Heart left ventricle (tissue), 16 donors: ENCODE measurements at regions not wholly inside any gene's neighbourhood (a gene's known extent, or its start where the extent isn't known, plus 50 kb on each side); places are given as distances from the start of the nearest gene placed in this dataset.

Source experiments
- ATAC-seq, 4 donors: fragments of 200-7000 bp; cut with Tn5 transposase; one replicate each; pipeline ENCODE4 v1.9.1; 2020 to 2022; ENCODE audit warnings: moderate library complexity in 4 of 4, mild to moderate bottlenecking in 3 of 4, moderate number of reproducible peaks in 1 of 4
- DNase-seq, 5 donors: peaks; one replicate each; pipeline ENCODE4 v3.0.0-alpha.2; 2020
- H3K27ac ChIP-seq, 12 donors: fragments of 200-600 bp; sonication (generic) in 4 of 12; one replicate each; pipeline versions ENCODE4 v1.5.0 to v1.8.0; 2016 to 2022; ENCODE audit warnings: mild to moderate bottlenecking in 2 of 12
- H3K27me3 ChIP-seq, 9 donors: fragments of 200-600 bp; sonication (generic) in 2 of 9; one replicate each; pipeline versions ENCODE4 v1.5.1 to v1.8.0; 2016 to 2022; ENCODE audit warnings: mild to moderate bottlenecking in 3 of 9
- H3K36me3 ChIP-seq, 9 donors: fragments of 200-600 bp; sonication (generic) in 2 of 9; one replicate each; pipeline versions ENCODE4 v1.5.0 to v1.8.0; 2018 to 2022; ENCODE audit warnings: mild to moderate bottlenecking in 2 of 9
- H3K4me1 ChIP-seq, 12 donors: fragments of 200-600 bp; sonication (generic) in 4 of 12; one replicate each; pipeline versions ENCODE4 v1.5.0 to v1.8.0; 2016 to 2022; ENCODE audit warnings: mild to moderate bottlenecking in 3 of 12
- H3K4me3 ChIP-seq, 12 donors: fragments of 200-600 bp; sonication (generic) in 4 of 12; one replicate each; pipeline versions ENCODE4 v1.5.0 to v1.8.0; 2017 to 2022; ENCODE audit warnings: mild to moderate bottlenecking in 9 of 12, moderate library complexity in 4 of 12
- H3K9me3 ChIP-seq, 12 donors: fragments of 200-600 bp; sonication (generic) in 4 of 12; one replicate each; pipeline versions ENCODE4 v1.5.0 to v1.8.0; 2016 to 2022; ENCODE audit warnings: mild to moderate bottlenecking in 1 of 12
- POLR2A ChIP-seq, 2 donors: fragments of 450-650 bp; IDR thresholded peaks; one replicate each; pipeline ENCODE4 v1.6.1; 2017; ENCODE audit warnings: antibody characterized with exemption in 2 of 2, mild to moderate bottlenecking in 2 of 2, moderate library complexity in 2 of 2
- WGBS, 4 donors: extraction: QIAGEN DNeasy Blood & Tissue Kit in 2 of 4; methylation state at CpG; one replicate each; pipeline versions ENCODE4 v1.1.5 to v1.1.7; 2013 to 2018; 5-methylcytosine and 5-hydroxymethylcytosine counted together
- intact Hi-C, 10 donors: fragments of 100-400 bp; cut with DNase I; formaldehyde crosslinking; loops; one replicate each; pipeline versions ENCODE4 v1.11.1 to v1.14.2; 2022
- TF ChIP-seq, protein P1 (sequence below), 12 donors: fragments of 200-600 bp; sonication (generic) in 4 of 12; IDR thresholded peaks; one replicate each; pipeline versions ENCODE4 v1.5.0 to v1.8.0; 2018 to 2022; ENCODE audit warnings: antibody characterized with exemption in 12 of 12, mild to moderate bottlenecking in 5 of 12
- donor health status: ischemic (EF 13 %, LVEDD 7.1; RV severe dilation, severe dysfunction).
- donor health status: healthy with polysubstance abuse.
- donor health status: DM: no; HTN: yes; CAD: no.
- donor health status: DM: no; HTN: no; CAD: no.
- donor health status: ischemic (EF 25% LVEDD 6.9; RV normal size, moderate dysfunction).
- donor health status: ischemic (EF 25% LVEDD 5.7; RV mildly dilated, moderate dysfunction).
- donor health status: healthy.
- donor health status: DM: yes; HTN: yes; CAD: no.
- donor health status: ischemic (EF 35%, LVEDD 5.7; RV mildly dilated, moderate dysfunction).
- donor health status: nonischemic (EF 11% LVEDD 7.7; RV severe dilation, severe dysfunction).
- donor health status: DM: yes; HTN: yes; CAD: no.
- donor health status: PGD.
- donor health status: ischemic (EF 29% LVEDD 5.4; RV normal size, mild dysfunction).
- donor health status: nonischemic (EF 23%, LVEDD 6.1; RV moderate dilation, normal function).

DNA sequence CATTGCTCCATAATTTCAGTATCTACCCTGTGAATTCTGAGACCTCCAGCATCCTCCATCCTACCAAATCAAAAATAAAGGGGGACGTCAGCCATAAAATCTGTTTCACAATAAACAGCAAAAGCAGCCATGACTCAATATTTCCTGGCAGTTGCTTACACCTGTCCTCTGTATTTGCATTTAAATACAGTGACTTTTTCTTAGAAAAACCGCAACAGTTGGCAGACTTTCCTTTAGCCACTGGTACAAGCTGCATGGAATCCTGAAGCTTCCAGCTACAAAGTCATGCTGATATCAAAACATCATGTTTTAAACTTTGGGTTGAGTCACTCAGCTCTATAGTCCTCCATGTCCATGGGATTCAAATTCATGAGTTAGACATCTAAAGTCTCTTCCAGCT is 278.0 kb upstream of the KAZN start:
- WGBS, 4 donors, result 62 to 82% (median 69%) methylated on average over 2 of the region's 2 CpGs
- H3K36me3 ChIP-seq, result no peaks in the 10 kb centered on the region
- no peaks in the 10 kb centered on the region for H3K4me1 ChIP-seq
- no peak overlapping the region for H3K27ac ChIP-seq
- no peak overlapping the region for H3K4me3 ChIP-seq
- DNase-seq, result no peak
- H3K27me3 ChIP-seq, result peaks cover 0 to 28% (median 0%) of the 10 kb centered on the region in 9 donors
- peaks cover 0 to 4% (median 0%) of the 10 kb centered on the region in 12 donors for H3K9me3 ChIP-seq
- no peak for ATAC-seq
- intact Hi-C loops, result no loop called here
- TF ChIP-seq, protein P1, sequence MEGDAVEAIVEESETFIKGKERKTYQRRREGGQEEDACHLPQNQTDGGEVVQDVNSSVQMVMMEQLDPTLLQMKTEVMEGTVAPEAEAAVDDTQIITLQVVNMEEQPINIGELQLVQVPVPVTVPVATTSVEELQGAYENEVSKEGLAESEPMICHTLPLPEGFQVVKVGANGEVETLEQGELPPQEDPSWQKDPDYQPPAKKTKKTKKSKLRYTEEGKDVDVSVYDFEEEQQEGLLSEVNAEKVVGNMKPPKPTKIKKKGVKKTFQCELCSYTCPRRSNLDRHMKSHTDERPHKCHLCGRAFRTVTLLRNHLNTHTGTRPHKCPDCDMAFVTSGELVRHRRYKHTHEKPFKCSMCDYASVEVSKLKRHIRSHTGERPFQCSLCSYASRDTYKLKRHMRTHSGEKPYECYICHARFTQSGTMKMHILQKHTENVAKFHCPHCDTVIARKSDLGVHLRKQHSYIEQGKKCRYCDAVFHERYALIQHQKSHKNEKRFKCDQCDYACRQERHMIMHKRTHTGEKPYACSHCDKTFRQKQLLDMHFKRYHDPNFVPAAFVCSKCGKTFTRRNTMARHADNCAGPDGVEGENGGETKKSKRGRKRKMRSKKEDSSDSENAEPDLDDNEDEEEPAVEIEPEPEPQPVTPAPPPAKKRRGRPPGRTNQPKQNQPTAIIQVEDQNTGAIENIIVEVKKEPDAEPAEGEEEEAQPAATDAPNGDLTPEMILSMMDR (IDR thresholded peaks at IDR 0.05), result no peak
- TF ChIP-seq POLR2A (IDR thresholded peaks at IDR 0.05), result no peak

GRCh38 chr1:14320986-14321385 is 277.5 kb upstream of the KAZN start:
- intact Hi-C loops, result no loop called here
- WGBS, 4 donors, result 79 to 83% (median 81%) methylated on average over 8 of the region's 8 CpGs
- no peak overlapping the region for H3K27ac ChIP-seq
- H3K4me3 ChIP-seq, result no peak overlapping the region
- ATAC-seq (no peak), DNase-seq (no peak)
- H3K27me3 ChIP-seq, result peaks cover 0 to 28% (median 0%) of the 10 kb centered on the region in 9 donors
- peaks cover 0 to 4% (median 0%) of the 10 kb centered on the region in 12 donors for H3K9me3 ChIP-seq
- H3K4me1 ChIP-seq, result no peaks in the 10 kb centered on the region
- TF ChIP-seq, protein P1 (IDR thresholded peaks at IDR 0.05), result no peak
- no peak for TF ChIP-seq POLR2A (IDR thresholded peaks at IDR 0.05)
- H3K36me3 ChIP-seq, result no peaks in the 10 kb centered on the region

DNA sequence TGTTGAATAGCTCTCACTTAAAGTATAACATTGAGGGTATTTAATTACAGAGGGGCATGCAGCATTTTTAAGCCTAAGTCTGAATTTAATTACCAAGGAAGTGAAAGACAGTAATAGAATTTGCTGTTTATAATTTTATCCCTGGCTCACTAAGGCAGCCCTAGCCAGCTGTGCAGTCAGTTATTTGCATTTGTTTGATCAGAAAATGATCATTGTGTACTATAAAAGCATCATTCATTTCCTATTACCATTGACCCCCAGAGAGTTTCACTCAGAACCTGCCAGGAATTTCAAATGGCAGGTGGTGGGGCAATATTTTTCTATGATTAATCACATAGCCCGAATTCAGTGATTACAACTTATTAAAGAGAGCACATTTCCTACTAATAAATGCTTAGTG is 277.1 kb upstream of the KAZN start:
- no peak for DNase-seq
- no peak for ATAC-seq
- Histone ChIP-seq H3K27ac (no peak overlapping the region), H3K27me3 (peaks cover 0 to 28% (median 0%) of the 10 kb centered on the region in 9 donors), H3K4me1 (no peaks in the 10 kb centered on the region), H3K36me3 (no peaks in the 10 kb centered on the region), H3K9me3 (peaks cover 0 to 2% (median 0%) of the 10 kb centered on the region in 12 donors), H3K4me3 (no peak overlapping the region)
- intact Hi-C loops, result no loop called here
- TF ChIP-seq POLR2A (IDR thresholded peaks at IDR 0.05), result no peak
- TF ChIP-seq, protein P1 (IDR thresholded peaks at IDR 0.05), result no peak
- 60 to 78% (median 67%) methylated on average over 1 of the region's 1 CpG for whole genome bisulfite sequencing, 4 donors

DNA sequence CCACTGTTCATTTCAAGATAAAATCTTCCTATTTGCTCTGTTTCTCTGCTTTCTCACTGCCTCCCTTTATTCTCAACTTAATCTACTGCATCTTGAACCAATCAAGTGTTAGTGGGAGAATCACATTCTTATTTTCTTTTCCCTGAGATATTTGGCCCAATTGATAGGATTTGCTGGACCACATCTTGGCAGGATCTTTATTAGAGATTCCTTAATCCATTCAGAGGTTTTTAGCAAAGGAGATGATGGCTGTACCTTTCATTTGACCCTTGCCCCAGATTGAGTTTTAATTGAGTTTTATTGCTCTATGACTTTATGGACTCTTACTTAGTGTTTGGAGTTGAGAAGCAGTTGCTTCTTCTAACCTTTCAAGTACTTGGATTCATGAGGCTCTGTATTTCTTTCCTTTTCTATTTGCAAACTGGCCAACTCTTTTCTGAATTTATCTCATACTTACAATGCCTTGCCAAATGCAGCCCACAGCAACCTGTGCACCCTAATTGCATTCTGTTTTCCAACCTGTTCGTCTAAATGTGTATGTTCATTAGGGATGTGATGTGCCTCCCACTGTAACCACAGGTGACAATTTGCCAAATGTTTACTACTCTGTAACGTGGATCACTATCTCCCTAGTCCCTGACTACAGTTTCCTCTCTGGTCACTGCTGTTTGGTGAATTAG is 274.8 kb upstream of the KAZN start:
- intact Hi-C loops, result no loop called here
- H3K9me3 ChIP-seq, result no peaks in the 10 kb centered on the region
- H3K27ac ChIP-seq, result no peak overlapping the region
- TF ChIP-seq POLR2A (IDR thresholded peaks at IDR 0.05), result no peak
- TF ChIP-seq, protein P1 (IDR thresholded peaks at IDR 0.05), result no peak
- DNase-seq (no peak), ATAC-seq (no peak)
- WGBS, 4 donors, result 41 to 62% (median 58%) methylated on average over 2 of the region's 2 CpGs
- H3K36me3 ChIP-seq, result no peaks in the 10 kb centered on the region
- peaks cover 0 to 32% (median 0%) of the 10 kb centered on the region in 9 donors for H3K27me3 ChIP-seq
- no peaks in the 10 kb centered on the region for H3K4me1 ChIP-seq
- H3K4me3 ChIP-seq, result no peak overlapping the region
